Activated CD4-positive, alpha-beta T cell treated with anti-CD3 and anti-CD28 coated beads, Interleukin-2, amount 10 ng/mL, durations not matched to agents 7 days and 5 days (primary cell): ENCODE measurements at regions not wholly inside any gene's neighbourhood (a gene's known extent, or its start where the extent isn't known, plus 50 kb on each side); places are given as distances from the start of the nearest gene placed in this dataset.
"Not testable (repeated sequence)": the region's sequence is repeated elsewhere in the genome, so short reads cannot be mapped to it uniquely, and the experiment has no call there.

Experiments
- CTCF ChIA-PET: fragments of 350-600 bp; sonication (Branson Sonifier 250); formaldehyde crosslinking; loops from one replicate; lab custom pipeline; 2021; ENCODE audit warnings: antibody characterized with exemption; lab: Charles Lee
- POLR2A ChIA-PET: fragments of 350-600 bp; sonication (Branson Sonifier 250); formaldehyde crosslinking; loops from one replicate; lab custom pipeline; 2021; ENCODE audit warnings: antibody characterized with exemption; lab: Charles Lee
- DNase-seq: peaks from one replicate; pipeline ENCODE4 v3.0.0-alpha.2; 2020
- H3K27ac Mint-ChIP-seq: one replicate; pipeline ENCODE4 v1.8.0; 2021; ENCODE audit warnings: mild to moderate bottlenecking, moderate library complexity, mixed read lengths
- H3K27me3 Mint-ChIP-seq: one replicate; pipeline ENCODE4 v1.8.0; 2021; ENCODE audit warnings: mixed read lengths
- H3K36me3 Mint-ChIP-seq: one replicate; pipeline ENCODE4 v1.8.0; 2021; ENCODE audit warnings: low read depth, mixed read lengths
- H3K4me1 Mint-ChIP-seq: one replicate; pipeline ENCODE4 v1.8.0; 2021; ENCODE audit warnings: mixed read lengths
- H3K4me3 Mint-ChIP-seq: one replicate; pipeline ENCODE4 v1.8.0; 2021; ENCODE audit warnings: mild to moderate bottlenecking, moderate library complexity, mixed read lengths
- H3K9me3 Mint-ChIP-seq: one replicate; pipeline ENCODE4 v1.8.0; 2021; ENCODE audit warnings: mixed read lengths

DNA sequence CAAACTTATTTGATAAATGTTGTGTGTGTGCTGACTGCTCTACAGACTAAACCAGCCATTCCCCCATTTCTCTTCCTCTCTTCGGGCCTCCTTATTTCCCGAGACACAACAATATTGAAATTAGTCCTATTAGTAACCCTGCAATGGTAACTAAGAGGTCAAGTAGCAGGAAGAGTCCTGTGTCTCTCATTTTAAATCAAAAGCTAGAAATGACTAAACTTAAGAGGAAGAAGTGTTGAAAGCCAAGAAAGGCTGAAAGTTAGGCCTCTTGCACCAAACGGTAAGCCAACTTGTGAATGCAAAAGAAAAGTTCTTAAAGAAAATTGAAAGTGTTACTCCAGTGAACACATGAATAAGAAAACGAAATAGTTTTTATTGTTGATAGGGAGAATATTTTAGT is 357.8 kb upstream of the SLC7A11 start:
- POLR2A ChIA-PET: no interaction called here
- no peaks in the 10 kb centered on the region for H3K27me3 Mint-ChIP-seq
- no peaks in the 10 kb centered on the region for H3K9me3 Mint-ChIP-seq
- no peaks in the 10 kb centered on the region for H3K4me1 Mint-ChIP-seq
- no peak overlapping the region for H3K4me3 Mint-ChIP-seq
- no peaks in the 10 kb centered on the region for H3K36me3 Mint-ChIP-seq
- no peak overlapping the region for H3K27ac Mint-ChIP-seq
- DNase-seq: no peak
- CTCF ChIA-PET: no interaction called here

DNA sequence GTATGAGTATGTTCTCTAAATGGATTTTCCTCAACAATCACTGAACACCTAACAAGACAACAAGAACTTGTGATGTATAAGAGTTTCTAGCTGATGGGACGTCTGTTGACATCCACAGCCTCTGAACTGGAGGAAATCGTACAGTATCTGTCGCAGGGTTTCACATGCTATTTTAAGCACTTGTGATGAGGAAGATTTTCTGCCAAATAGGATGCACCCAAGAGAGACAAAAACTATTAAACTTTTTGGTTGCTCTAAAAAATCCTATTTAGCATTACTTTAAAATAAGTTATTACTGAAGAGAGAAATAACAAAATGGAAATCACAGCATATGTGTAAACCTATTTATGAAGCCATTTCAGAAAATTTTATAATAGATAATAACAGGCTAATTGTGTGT is 356.1 kb upstream of the SLC7A11 start:
- H3K36me3 Mint-ChIP-seq: no peaks in the 10 kb centered on the region
- no peaks in the 10 kb centered on the region for H3K4me1 Mint-ChIP-seq
- H3K4me3 Mint-ChIP-seq: no peak overlapping the region
- H3K9me3 Mint-ChIP-seq: no peaks in the 10 kb centered on the region
- CTCF ChIA-PET: no interaction called here
- H3K27me3 Mint-ChIP-seq: no peaks in the 10 kb centered on the region
- POLR2A ChIA-PET: no interaction called here
- no peak overlapping the region for H3K27ac Mint-ChIP-seq
- DNase-seq: no peak

DNA sequence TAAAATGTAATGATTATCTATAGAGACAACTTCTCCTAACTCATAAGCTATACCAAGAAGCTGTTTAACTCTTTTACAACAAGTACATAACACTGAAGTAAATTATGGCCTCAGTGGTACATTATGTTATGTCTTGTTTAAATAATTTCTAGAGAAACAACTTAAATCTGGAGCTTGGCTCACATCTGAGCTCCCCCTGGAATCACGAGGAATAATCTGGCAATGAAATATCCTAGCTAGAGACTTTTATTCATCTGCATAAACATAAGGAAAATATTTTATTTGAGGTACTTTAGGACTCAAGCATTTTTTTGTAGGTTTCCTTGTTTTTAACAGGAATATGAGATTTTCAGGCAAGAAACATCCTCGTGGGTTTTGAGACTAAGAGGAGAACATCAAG is 354.7 kb upstream of the SLC7A11 start:
- no peak overlapping the region for H3K27ac Mint-ChIP-seq
- ChIA-PET POLR2A (no interaction called here), CTCF (no interaction called here)
- H3K27me3 Mint-ChIP-seq: no peaks in the 10 kb centered on the region
- no peaks in the 10 kb centered on the region for H3K36me3 Mint-ChIP-seq
- no peak for DNase-seq
- H3K9me3 Mint-ChIP-seq: no peaks in the 10 kb centered on the region
- no peak overlapping the region for H3K4me3 Mint-ChIP-seq
- H3K4me1 Mint-ChIP-seq: no peaks in the 10 kb centered on the region

DNA sequence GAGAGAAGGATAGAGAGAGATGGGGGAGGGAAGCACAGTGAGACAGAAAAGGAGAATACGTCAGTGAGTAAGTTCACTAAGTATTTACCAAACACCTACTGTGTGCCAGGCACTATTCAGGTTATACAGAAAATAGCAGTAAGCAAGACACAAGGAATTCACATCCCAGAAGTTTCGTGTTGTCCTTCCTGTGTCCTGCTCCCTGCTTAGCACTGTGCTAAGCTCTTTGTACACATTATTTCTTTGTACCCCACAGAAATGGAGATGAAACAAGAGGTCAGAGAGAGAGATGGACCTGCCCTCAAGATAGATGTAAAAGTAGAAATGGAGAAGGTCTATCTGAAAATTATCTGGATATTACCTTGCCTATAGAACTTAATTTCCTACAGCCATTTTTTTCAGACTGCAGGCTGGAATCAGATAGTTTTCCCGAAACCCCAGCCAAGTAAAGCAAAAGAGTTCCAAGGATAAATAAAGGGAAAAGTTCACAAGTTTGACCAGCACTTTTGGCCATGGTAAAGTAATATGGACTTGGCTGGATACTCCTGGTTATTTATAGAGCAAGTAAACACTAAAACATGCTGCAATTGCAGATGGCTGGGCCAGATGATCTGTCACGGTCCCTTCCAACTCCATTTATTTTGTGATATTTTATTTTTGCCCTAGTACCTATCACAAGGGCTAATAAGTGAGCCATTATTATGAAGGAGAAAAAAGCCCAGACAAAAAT is 353.7 kb upstream of the SLC7A11 start:
- CTCF ChIA-PET: no interaction called here
- H3K4me3 Mint-ChIP-seq: no peak overlapping the region
- H3K9me3 Mint-ChIP-seq: no peaks in the 10 kb centered on the region
- POLR2A ChIA-PET: no interaction called here
- no peaks in the 10 kb centered on the region for H3K4me1 Mint-ChIP-seq
- no peaks in the 10 kb centered on the region for H3K27me3 Mint-ChIP-seq
- no peak overlapping the region for H3K27ac Mint-ChIP-seq
- no peak for DNase-seq
- H3K36me3 Mint-ChIP-seq: no peaks in the 10 kb centered on the region

DNA sequence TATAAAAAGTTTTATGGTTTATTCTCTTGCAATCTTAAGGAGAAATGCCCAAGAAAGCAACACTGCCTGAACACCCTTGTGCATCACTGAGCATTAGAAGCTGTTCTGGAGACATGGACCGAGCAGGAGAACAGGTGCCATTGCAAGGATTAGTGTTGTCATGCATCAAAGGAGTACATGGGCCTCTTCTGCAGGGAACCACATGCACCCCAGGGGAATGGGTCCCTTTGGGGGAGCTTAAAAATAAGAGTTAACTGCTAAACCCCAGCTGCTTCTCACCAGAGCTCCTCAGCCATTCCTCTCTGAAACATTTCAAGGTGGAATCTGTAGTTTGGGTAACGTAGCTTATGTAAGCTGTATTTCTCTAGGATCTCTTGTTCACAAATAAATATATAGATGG is 353.0 kb upstream of the SLC7A11 start:
- Mint-ChIP-seq H3K27ac (no peak overlapping the region), H3K4me3 (no peak overlapping the region), H3K27me3 (no peaks in the 10 kb centered on the region), H3K4me1 (no peaks in the 10 kb centered on the region), H3K9me3 (no peaks in the 10 kb centered on the region), H3K36me3 (no peaks in the 10 kb centered on the region)
- ChIA-PET POLR2A (no interaction called here), CTCF (no interaction called here)
- no peak for DNase-seq

DNA sequence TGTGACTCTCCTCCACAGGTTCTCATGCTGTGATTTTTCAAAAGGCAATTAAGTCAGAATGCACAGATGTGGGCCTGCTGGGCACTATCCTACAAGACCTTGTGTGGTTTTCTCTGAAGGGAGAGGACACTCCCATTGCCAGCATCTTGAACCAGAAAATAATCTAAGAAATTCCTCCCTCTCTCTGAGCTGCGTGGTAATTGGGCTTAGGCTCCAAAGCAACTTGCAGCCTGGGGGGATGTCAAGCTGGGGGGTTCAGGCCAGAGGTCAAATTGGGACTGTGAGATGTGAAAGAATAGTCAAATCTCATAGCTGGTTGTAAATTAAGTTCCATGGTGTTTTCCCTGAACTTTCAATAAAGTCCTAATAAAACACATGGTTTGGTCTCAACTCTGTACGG is 350.6 kb upstream of the SLC7A11 start:
- ChIA-PET POLR2A (no interaction called here), CTCF (no interaction called here)
- Mint-ChIP-seq H3K27me3 (no peaks in the 10 kb centered on the region), H3K36me3 (no peaks in the 10 kb centered on the region), H3K27ac (no peak overlapping the region), H3K4me3 (no peak overlapping the region), H3K4me1 (no peaks in the 10 kb centered on the region), H3K9me3 (no peaks in the 10 kb centered on the region)
- no peak for DNase-seq

DNA sequence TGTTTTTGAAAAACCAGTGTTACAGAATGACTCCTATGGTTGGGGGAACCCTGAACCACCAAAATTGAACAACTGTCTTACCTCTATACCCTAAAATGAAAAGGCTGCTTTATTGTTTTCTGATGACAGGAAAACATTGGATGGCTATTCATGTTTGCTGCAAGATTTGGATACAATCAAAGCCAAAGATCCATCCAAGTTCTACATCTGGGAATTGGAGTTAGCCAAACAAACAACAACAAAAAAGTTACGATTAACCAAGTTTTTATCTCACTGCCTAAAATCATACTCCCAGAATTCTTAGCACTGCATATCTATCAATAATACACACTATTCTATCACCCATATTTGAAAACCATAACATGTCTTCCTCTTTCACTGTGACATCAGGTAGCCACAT is 349.7 kb upstream of the SLC7A11 start:
- Mint-ChIP-seq H3K9me3 (no peaks in the 10 kb centered on the region), H3K27ac (no peak overlapping the region), H3K27me3 (no peaks in the 10 kb centered on the region), H3K4me1 (no peaks in the 10 kb centered on the region), H3K4me3 (no peak overlapping the region), H3K36me3 (no peaks in the 10 kb centered on the region)
- POLR2A ChIA-PET: no interaction called here
- no peak for DNase-seq
- CTCF ChIA-PET: no interaction called here

DNA sequence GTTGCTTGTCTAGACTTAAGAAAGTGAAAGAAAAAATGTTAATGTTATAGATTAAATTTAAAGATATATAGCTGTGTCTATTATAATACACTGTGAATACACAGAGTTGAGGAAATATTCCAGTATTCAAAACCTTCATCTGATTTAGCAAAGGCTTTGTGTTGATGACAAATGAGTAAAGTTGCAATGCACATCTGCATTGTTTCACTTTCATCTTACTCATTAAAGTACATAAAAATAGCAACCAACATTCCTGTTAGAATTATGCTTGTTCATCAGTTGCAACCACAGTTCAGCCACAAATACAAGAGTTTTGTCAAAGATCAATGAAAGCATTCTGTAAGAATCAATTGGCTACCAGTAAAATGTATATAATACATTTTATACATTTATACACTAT is 346.4 kb upstream of the SLC7A11 start:
- POLR2A ChIA-PET: no interaction called here
- CTCF ChIA-PET: no interaction called here
- H3K4me3 Mint-ChIP-seq: no peak overlapping the region
- no peaks in the 10 kb centered on the region for H3K27me3 Mint-ChIP-seq
- no peaks in the 10 kb centered on the region for H3K4me1 Mint-ChIP-seq
- H3K9me3 Mint-ChIP-seq: no peaks in the 10 kb centered on the region
- H3K36me3 Mint-ChIP-seq: no peaks in the 10 kb centered on the region
- no peak overlapping the region for H3K27ac Mint-ChIP-seq
- no peak for DNase-seq

DNA sequence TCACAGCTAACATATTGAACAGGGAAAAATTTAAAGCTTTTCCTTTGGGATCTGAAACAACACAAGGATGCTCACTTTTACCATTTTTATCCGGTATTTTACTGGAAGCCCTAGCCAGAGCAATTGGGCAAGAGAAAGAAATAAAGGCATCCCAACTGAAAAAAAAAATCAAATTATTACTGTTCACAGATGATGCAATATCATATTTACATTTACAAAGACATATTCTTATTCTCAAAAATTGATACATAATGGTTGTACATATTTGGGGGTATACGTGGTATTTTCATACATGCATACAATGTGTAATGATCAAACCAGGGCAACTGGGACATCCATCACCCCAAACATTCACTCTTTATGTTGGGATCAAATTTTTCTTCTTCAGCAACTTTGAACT is 337.0 kb upstream of the SLC7A11 start:
- no peaks in the 10 kb centered on the region for H3K4me1 Mint-ChIP-seq
- no peak overlapping the region for H3K4me3 Mint-ChIP-seq
- ChIA-PET CTCF (no interaction called here), POLR2A (no interaction called here)
- peaks cover 9% of the 10 kb centered on the region for H3K9me3 Mint-ChIP-seq
- no peaks in the 10 kb centered on the region for H3K27me3 Mint-ChIP-seq
- no peaks in the 10 kb centered on the region for H3K36me3 Mint-ChIP-seq
- H3K27ac Mint-ChIP-seq: no peak overlapping the region
- DNase-seq: no peak

DNA sequence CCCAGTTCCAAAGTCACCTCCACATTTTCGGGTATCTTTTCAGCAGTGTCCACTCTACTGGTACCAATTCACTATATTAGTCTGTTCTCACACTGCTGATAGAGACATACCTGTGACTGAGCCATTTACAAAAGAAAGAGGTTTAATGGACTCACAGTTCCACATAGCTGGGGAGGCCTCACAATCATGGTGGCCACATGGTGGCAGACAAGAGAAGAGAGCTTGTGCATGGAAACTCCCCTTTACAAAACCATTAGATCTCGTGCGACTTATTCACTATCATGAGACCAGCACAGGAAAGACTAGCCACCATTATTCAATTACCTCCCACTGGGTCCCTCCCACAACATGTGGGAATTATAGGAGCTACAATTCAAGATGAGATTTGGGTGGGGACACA is 335.7 kb upstream of the SLC7A11 start:
- POLR2A ChIA-PET, DNase-seq, H3K4me3 Mint-ChIP-seq, H3K27ac Mint-ChIP-seq, H3K36me3 Mint-ChIP-seq, CTCF ChIA-PET, H3K9me3 Mint-ChIP-seq, H3K4me1 Mint-ChIP-seq, H3K27me3 Mint-ChIP-seq: not testable (repeated sequence)

DNA sequence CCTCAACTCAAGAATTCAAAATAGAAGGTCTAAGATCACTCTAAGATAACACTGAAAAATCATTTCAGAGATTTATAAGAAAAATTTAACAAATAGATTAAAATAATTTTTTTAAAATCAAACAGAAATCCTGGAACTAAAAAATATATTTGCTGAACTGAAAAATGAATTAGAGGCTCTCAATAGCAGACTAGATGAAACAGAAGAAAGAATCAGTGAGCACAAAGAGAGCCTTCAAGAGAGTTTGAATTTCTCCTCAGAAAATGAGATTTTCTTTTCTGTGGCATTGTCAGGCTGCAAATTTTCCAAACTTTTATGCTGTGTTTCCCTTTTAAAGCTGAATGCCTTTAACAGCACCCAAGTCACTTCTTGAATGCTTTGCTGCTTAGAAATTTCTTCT is 335.0 kb upstream of the SLC7A11 start:
- no peak for DNase-seq
- ChIA-PET CTCF (no interaction called here), POLR2A (no interaction called here)
- Mint-ChIP-seq H3K4me3 (no peak overlapping the region), H3K27me3 (no peaks in the 10 kb centered on the region), H3K27ac (no peak overlapping the region), H3K36me3 (no peaks in the 10 kb centered on the region), H3K9me3 (peaks cover 9% of the 10 kb centered on the region), H3K4me1 (no peaks in the 10 kb centered on the region)

DNA sequence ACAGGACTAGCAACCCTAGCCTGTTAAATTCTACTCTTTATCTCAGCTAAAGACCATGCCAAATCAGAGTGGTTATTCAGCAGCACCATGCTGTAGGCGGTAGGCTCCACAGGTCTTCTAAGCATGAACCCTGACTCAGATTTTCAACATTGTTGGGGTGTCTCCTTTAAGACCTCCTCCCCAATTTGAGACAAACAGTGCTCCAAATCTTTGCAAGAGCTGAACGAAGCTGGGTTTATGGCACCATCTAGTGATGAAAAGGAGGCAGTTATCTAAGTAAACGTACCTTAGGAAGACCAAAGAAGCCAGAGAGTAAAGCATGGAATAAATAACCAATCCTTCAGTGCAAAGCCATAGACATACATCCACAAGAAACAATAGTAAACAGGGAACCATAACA is 334.5 kb upstream of the SLC7A11 start:
- Mint-ChIP-seq H3K4me1 (no peaks in the 10 kb centered on the region), H3K27me3 (no peaks in the 10 kb centered on the region), H3K36me3 (no peaks in the 10 kb centered on the region), H3K9me3 (peaks cover 9% of the 10 kb centered on the region), H3K4me3 (no peak overlapping the region), H3K27ac (no peak overlapping the region)
- CTCF ChIA-PET: no interaction called here
- no peak for DNase-seq
- POLR2A ChIA-PET: no interaction called here

DNA sequence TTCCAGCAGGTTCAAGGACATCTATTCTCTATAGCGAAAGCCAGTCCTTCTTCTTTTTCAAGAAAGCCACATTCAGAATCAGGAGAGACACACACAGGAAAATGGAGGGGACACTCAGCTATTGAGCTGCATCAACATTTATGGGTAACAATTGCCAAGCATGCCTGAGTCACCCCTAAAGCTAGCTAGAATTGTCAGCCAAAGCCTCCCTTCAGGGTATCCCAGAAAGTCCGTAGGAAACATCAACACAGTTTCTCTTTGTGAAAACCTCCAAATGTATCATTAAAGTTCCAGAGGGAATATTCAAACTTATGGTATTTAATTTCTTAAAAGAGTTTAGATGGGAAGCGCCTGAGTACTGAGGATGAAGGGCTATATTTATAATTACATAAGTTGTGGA is 331.1 kb upstream of the SLC7A11 start:
- Mint-ChIP-seq H3K4me3 (no peak overlapping the region), H3K27ac (no peak overlapping the region), H3K9me3 (peaks cover 6% of the 10 kb centered on the region), H3K36me3 (no peaks in the 10 kb centered on the region), H3K4me1 (no peaks in the 10 kb centered on the region), H3K27me3 (no peaks in the 10 kb centered on the region)
- POLR2A ChIA-PET: no interaction called here
- CTCF ChIA-PET: interaction anchor here (0.6 kb wide), 1 partner anchor 1606 kb away, joined by 5 read pairs; no protein-coding TSS in a partner anchor
- no peak for DNase-seq

DNA sequence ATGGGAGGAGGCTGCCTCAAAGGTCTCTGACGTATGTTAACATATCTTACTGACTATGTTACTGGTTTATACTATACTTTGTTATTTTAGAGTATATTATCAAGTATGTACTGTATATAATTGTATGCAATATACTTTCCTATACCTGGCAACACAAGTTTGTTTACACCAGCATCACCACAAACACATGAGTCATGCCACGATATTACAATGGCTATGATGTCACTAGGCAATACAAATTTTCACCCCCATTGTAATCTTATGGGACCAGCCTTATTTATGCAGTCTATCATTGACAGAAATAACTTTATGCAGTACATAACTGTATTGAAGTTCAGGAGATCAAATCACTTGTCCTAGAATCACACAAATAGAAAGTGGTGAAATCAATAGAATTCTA is 329.9 kb upstream of the SLC7A11 start:
- Mint-ChIP-seq H3K27ac (no peak overlapping the region), H3K36me3 (no peaks in the 10 kb centered on the region), H3K4me3 (no peak overlapping the region), H3K9me3 (peaks cover 3% of the 10 kb centered on the region), H3K27me3 (no peaks in the 10 kb centered on the region), H3K4me1 (no peaks in the 10 kb centered on the region)
- ChIA-PET POLR2A (no interaction called here), CTCF (no interaction called here)
- DNase-seq: no peak
